Activated CD4-positive, alpha-beta T cell treated with anti-CD3 and anti-CD28 coated beads for 36 hours (primary cell): ENCODE measurements at regions not wholly inside any gene's neighbourhood (a gene's known extent, or its start where the extent isn't known, plus 50 kb on each side); places are given as distances from the start of the nearest gene placed in this dataset.
"Not testable (repeated sequence)": the region's sequence is repeated elsewhere in the genome, so short reads cannot be mapped to it uniquely, and the experiment has no call there.

Experiments used
- ATAC-seq: fragments of 200-7000 bp; cut with Tn5 transposase; one replicate; pipeline ENCODE4 v1.10.0; 2021; ENCODE audit warnings: mild to moderate bottlenecking, moderate library complexity
- CTCF ChIA-PET: fragments of 350-600 bp; sonication (Branson Sonifier 250); formaldehyde crosslinking; loops from one replicate; lab custom pipeline; 2021; ENCODE audit warnings: antibody characterized with exemption; lab: Charles Lee
- POLR2A ChIA-PET: fragments of 350-600 bp; sonication (Branson Sonifier 250); formaldehyde crosslinking; loops from one replicate; lab custom pipeline; 2021; ENCODE audit warnings: antibody characterized with exemption, inconsistent platforms; lab: Charles Lee
- DNase-seq: peaks from one replicate; pipeline ENCODE4 v3.0.0-alpha.2; 2020
- H3K27ac Mint-ChIP-seq: one replicate; pipeline ENCODE4 v1.8.0; 2021; ENCODE audit warnings: mixed read lengths
- H3K27me3 Mint-ChIP-seq: one replicate; pipeline ENCODE4 v1.8.0; 2021; ENCODE audit warnings: mixed read lengths
- H3K36me3 Mint-ChIP-seq: one replicate; pipeline ENCODE4 v1.8.0; 2021; ENCODE audit warnings: low read depth, mixed read lengths
- H3K4me1 Mint-ChIP-seq: one replicate; pipeline ENCODE4 v1.8.0; 2021; ENCODE audit warnings: mixed read lengths
- H3K4me3 Mint-ChIP-seq: one replicate; pipeline ENCODE4 v1.8.0; 2021; ENCODE audit warnings: mild to moderate bottlenecking, moderate library complexity, mixed read lengths
- H3K9me3 Mint-ChIP-seq: one replicate; pipeline ENCODE4 v1.8.0; 2021; ENCODE audit warnings: low read depth, mixed read lengths
- intact Hi-C, 2 experiments: fragments of 100-400 bp; cut with DNase I in 1 of 2; cut with micrococcal nuclease in 1 of 2; formaldehyde crosslinking; loops; one replicate each; pipeline versions ENCODE4 v1.14.2 to v1.15.1; 2022 to 2024; cut with DNase I, micrococcal nuclease

GRCh38 chr3:193963808-193964516 is 172.0 kb upstream of the HES1 start:
- H3K27me3 Mint-ChIP-seq: peaks cover 38% of the 10 kb centered on the region
- ChIA-PET POLR2A (interaction anchor here (0.7 kb wide), 1 partner anchor 293 kb away, joined by 3 read pairs; no protein-coding TSS in a partner anchor), CTCF (no interaction called here)
- H3K27ac Mint-ChIP-seq: peak overlapping the region; percentile 20
- intact Hi-C loops: loop anchor here in 1 of 2 experiments (2.0 to 5.0 kb wide), 2 partner anchors 171 to 343 kb away; no protein-coding TSS in a partner anchor
- ATAC-seq (peak; percentile 93), DNase-seq (peak; percentile 38)
- H3K9me3 Mint-ChIP-seq: no peaks in the 10 kb centered on the region
- no peaks in the 10 kb centered on the region for H3K36me3 Mint-ChIP-seq
- H3K4me3 Mint-ChIP-seq: no peak overlapping the region
- peaks cover 20% of the 10 kb centered on the region for H3K4me1 Mint-ChIP-seq

GRCh38 chr3:193964517-193964880 is 171.4 kb upstream of the HES1 start:
- Mint-ChIP-seq H3K27ac (no peak overlapping the region), H3K4me3 (no peak overlapping the region), H3K4me1 (peaks cover 20% of the 10 kb centered on the region), H3K36me3 (no peaks in the 10 kb centered on the region), H3K27me3 (peaks cover 37% of the 10 kb centered on the region), H3K9me3 (no peaks in the 10 kb centered on the region)
- ChIA-PET POLR2A (no interaction called here), CTCF (no interaction called here)
- ATAC-seq: no peak
- intact Hi-C loops: loop anchor here in 1 of 2 experiments (2.0 to 5.0 kb wide), 2 partner anchors 170 to 343 kb away; no protein-coding TSS in a partner anchor
- no peak for DNase-seq

- Mint-ChIP-seq H3K27ac (no peak overlapping the region), H3K4me1 (peaks cover 36% of the 10 kb centered on the region), H3K27me3 (peaks cover 22% of the 10 kb centered on the region), H3K9me3 (no peaks in the 10 kb centered on the region), H3K4me3 (no peak overlapping the region), H3K36me3 (no peaks in the 10 kb centered on the region)
- DNase-seq (no peak), ATAC-seq (no peak)
- ChIA-PET POLR2A (no interaction called here), CTCF (interaction anchor here (0.9 kb wide), 1 partner anchor 20 kb away, joined by 3 read pairs; no protein-coding TSS in a partner anchor)
- intact Hi-C loops: no loop called here
Observed at GRCh38 chr3:193968380-193968974, 167.5 kb upstream of the HES1 start.

GRCh38 chr3:193970131-193970772 is 165.7 kb upstream of the HES1 start:
- not testable (repeated sequence) for H3K9me3 Mint-ChIP-seq, H3K4me3 Mint-ChIP-seq
- peaks cover 25% of the 10 kb centered on the region for H3K27me3 Mint-ChIP-seq

GRCh38 chr3:193970773-193971206 is 165.2 kb upstream of the HES1 start:
- no peak for DNase-seq
- Mint-ChIP-seq H3K4me1 (peaks cover 28% of the 10 kb centered on the region), H3K27me3 (peaks cover 25% of the 10 kb centered on the region), H3K27ac (no peak overlapping the region), H3K4me3 (no peak overlapping the region), H3K9me3 (no peaks in the 10 kb centered on the region), H3K36me3 (no peaks in the 10 kb centered on the region)
- ChIA-PET POLR2A (no interaction called here), CTCF (interaction anchor here (0.6 to 3.1 kb wide), 7 partner anchors 10 to 345 kb away, joined by 3 to 14 read pairs (median 3); no protein-coding TSS in a partner anchor)
- intact Hi-C loops: loop anchor here in 1 of 2 experiments (5.0 kb wide), 1 partner anchor 167 kb away; the partner anchor contains the start of gene HES1
- peak; percentile 24 for ATAC-seq

More at GRCh38 chr3:193970131-193970772, 165.7 kb upstream of the HES1 start:
- peaks cover 28% of the 10 kb centered on the region for H3K4me1 Mint-ChIP-seq
- POLR2A ChIA-PET, H3K27ac Mint-ChIP-seq, H3K36me3 Mint-ChIP-seq: not testable (repeated sequence)
- ATAC-seq (peak; percentile 78), DNase-seq (peak; percentile 60)
- intact Hi-C loops: loop anchor here in 1 of 2 experiments (5.0 kb wide), 1 partner anchor 167 kb away; the partner anchor contains the start of gene HES1
- CTCF ChIA-PET: interaction anchor here (0.6 to 3.1 kb wide), 11 partner anchors 8 to 345 kb away, joined by 3 to 14 read pairs (median 3); no protein-coding TSS in a partner anchor

- ChIA-PET CTCF (interaction anchor here (0.5 to 3.1 kb wide), 8 partner anchors 10 to 190 kb away, joined by 3 to 14 read pairs (median 3); no protein-coding TSS in a partner anchor), POLR2A (no interaction called here)
- H3K4me3 Mint-ChIP-seq: no peak overlapping the region
- peak; percentile 77 for ATAC-seq
- peaks cover 23% of the 10 kb centered on the region for H3K27me3 Mint-ChIP-seq
- H3K4me1 Mint-ChIP-seq: peaks cover 28% of the 10 kb centered on the region
- H3K36me3 Mint-ChIP-seq: no peaks in the 10 kb centered on the region
- H3K27ac Mint-ChIP-seq: no peak overlapping the region
- peak; percentile 38 for DNase-seq
- no peaks in the 10 kb centered on the region for H3K9me3 Mint-ChIP-seq
- intact Hi-C loops: loop anchor here in 1 of 2 experiments (5.0 kb wide), 1 partner anchor 166 kb away; the partner anchor contains the start of gene HES1
Observed at GRCh38 chr3:193971261-193971751, 164.6 kb upstream of the HES1 start.

GRCh38 chr3:193971966-193972365 is 164.0 kb upstream of the HES1 start:
- POLR2A ChIA-PET: no interaction called here
- DNase-seq: no peak
- Mint-ChIP-seq H3K36me3 (no peaks in the 10 kb centered on the region), H3K27me3 (peaks cover 20% of the 10 kb centered on the region), H3K27ac (no peak overlapping the region), H3K4me1 (peaks cover 28% of the 10 kb centered on the region), H3K4me3 (no peak overlapping the region), H3K9me3 (no peaks in the 10 kb centered on the region)
- intact Hi-C loops: loop anchor here in 1 of 2 experiments (5.0 kb wide), 1 partner anchor 165 kb away; the partner anchor contains the start of gene HES1
- no peak for ATAC-seq
- CTCF ChIA-PET: interaction anchor here (0.5 to 3.1 kb wide), 7 partner anchors 11 to 251 kb away, joined by 3 to 14 read pairs (median 3); no protein-coding TSS in a partner anchor

- Mint-ChIP-seq H3K4me3 (no peak overlapping the region), H3K9me3 (no peaks in the 10 kb centered on the region), H3K27ac (no peak overlapping the region), H3K4me1 (peaks cover 28% of the 10 kb centered on the region), H3K36me3 (no peaks in the 10 kb centered on the region), H3K27me3 (peaks cover 20% of the 10 kb centered on the region)
- POLR2A ChIA-PET: no interaction called here
- ATAC-seq (no peak), DNase-seq (no peak)
- intact Hi-C loops: loop anchor here in 1 of 2 experiments (5.0 kb wide), 1 partner anchor 164 kb away; the partner anchor contains the start of gene HES1
- CTCF ChIA-PET: interaction anchor here (1.5 kb wide), 1 partner anchor 192 kb away, joined by 3 read pairs; no protein-coding TSS in a partner anchor
Observed at GRCh38 chr3:193972832-193973231, 163.1 kb upstream of the HES1 start.

- Mint-ChIP-seq H3K27ac (no peak overlapping the region), H3K4me3 (no peak overlapping the region)
Observed at GRCh38 chr3:193974191-193974652, 161.7 kb upstream of the HES1 start.

GRCh38 chr3:193974671-193975535 is 161.0 kb upstream of the HES1 start:
- H3K4me1 Mint-ChIP-seq: peaks cover 25% of the 10 kb centered on the region
- no peak for ATAC-seq
- intact Hi-C loops: loop anchor here in 1 of 2 experiments (5.0 kb wide), 1 partner anchor 162 kb away; the partner anchor contains the start of gene HES1
- H3K4me3 Mint-ChIP-seq: no peak overlapping the region
- ChIA-PET CTCF (interaction anchor here (0.6 to 1.3 kb wide), 3 partner anchors 131 to 342 kb away, joined by 3 to 4 read pairs (median 3); no protein-coding TSS in a partner anchor), POLR2A (no interaction called here)
- peaks cover 17% of the 10 kb centered on the region for H3K27me3 Mint-ChIP-seq
- no peaks in the 10 kb centered on the region for H3K36me3 Mint-ChIP-seq
- no peaks in the 10 kb centered on the region for H3K9me3 Mint-ChIP-seq
- no peak for DNase-seq
- H3K27ac Mint-ChIP-seq: no peak overlapping the region

More at GRCh38 chr3:193974191-193974652, 161.7 kb upstream of the HES1 start:
- CTCF ChIA-PET: interaction anchor here (0.7 to 1.3 kb wide), 2 partner anchors 334 to 343 kb away, joined by 3 read pairs; no protein-coding TSS in a partner anchor
- DNase-seq: no peak
- POLR2A ChIA-PET: no interaction called here
- peaks cover 28% of the 10 kb centered on the region for H3K4me1 Mint-ChIP-seq
- H3K36me3 Mint-ChIP-seq: no peaks in the 10 kb centered on the region
- H3K27me3 Mint-ChIP-seq: peaks cover 18% of the 10 kb centered on the region
- intact Hi-C loops: loop anchor here in 1 of 2 experiments (5.0 kb wide), 1 partner anchor 163 kb away; the partner anchor contains the start of gene HES1
- H3K9me3 Mint-ChIP-seq: no peaks in the 10 kb centered on the region
- ATAC-seq: no peak
